HepG2 (cell line): ENCODE measurements at regions not wholly inside any gene's neighbourhood (a gene's known extent, or its start where the extent isn't known, plus 50 kb on each side); places are given as distances from the start of the nearest gene placed in this dataset.

Experiments used
- ATAC-seq: fragments of 200-7000 bp; cut with Tn5 transposase; 3 replicates; pipeline ENCODE4 v1.9.1; 2020; ENCODE audit warnings: mild to moderate bottlenecking, moderate library complexity
- BruUV-seq: library from RNA; stranded (reverse); fragments of 400-500 nt; replicated peaks from 2 replicates; lab custom pipeline; 2021; lab: Mats Ljungman, UMichigan
- CTCF ChIA-PET: fragments of 300-600 bp; formaldehyde crosslinking; extraction: SDS; loops from one replicate; lab custom pipeline; 2021; ENCODE audit warnings: low total read pairs, inconsistent platforms, low intra/inter-chr PET ratio; lab: Yijun Ruan, JAX
- POLR2A ChIA-PET: fragments of 350-600 bp; sonication (Branson Sonifier 250); formaldehyde crosslinking; loops from one replicate; lab custom pipeline; 2020; ENCODE audit warnings: antibody characterized with exemption, inconsistent platforms; lab: Yijun Ruan, JAX
- DNase-seq: peaks from one replicate; pipeline ENCODE4 v3.0.0-alpha.2; 2015; ENCODE audit warnings: low spot score
- FAIRE-seq: peaks from 3 replicates; lab custom pipeline; 2011; peaks lifted over from hg19 to GRCh38; lab: Jason Lieb, UNC
- H2AFZ ChIP-seq: one replicate; pipeline ENCODE4 v1.6.1; 2011; ENCODE audit warnings: low read length, inconsistent platforms
- H3K27ac ChIP-seq: fragments of 300-600 bp; 3 replicates; pipeline ENCODE4 v1.8.0; 2011; ENCODE audit warnings: mixed run types, mild to moderate bottlenecking, mixed read lengths, low read length, inconsistent platforms; ENCODE audit not compliant: insufficient read depth; ENCODE audit errors: extremely low read length
- H3K27me3 ChIP-seq, 2 experiments: fragments of 200-600 bp in 1 of 2; 2 replicates in 1 of 2; 3 replicates in 1 of 2; pipeline versions ENCODE4 v1.6.0 to v1.8.0; 2011; ENCODE audit warnings: low read length in 2 of 2, mild to moderate bottlenecking in 2 of 2, moderate library complexity in 2 of 2, inconsistent platforms in 1 of 2; ENCODE audit not compliant: insufficient read depth in 2 of 2, control insufficient read depth in 1 of 2
- H3K36me3 ChIP-seq, 2 experiments: fragments of 200-600 bp in 1 of 2; replicated peaks in 1 of 2; 2 replicates in 1 of 2; 3 replicates in 1 of 2; pipeline versions ENCODE4 v1.5.1 to v1.8.0; 2011; ENCODE audit warnings: low read length in 2 of 2, inconsistent platforms in 1 of 2; ENCODE audit not compliant: insufficient read depth in 2 of 2, control insufficient read depth in 1 of 2
- H3K4me1 ChIP-seq: 2 replicates; pipeline ENCODE4 v1.5.1; 2012; ENCODE audit warnings: low read length, inconsistent platforms; ENCODE audit not compliant: insufficient read depth
- H3K4me2 ChIP-seq: 2 replicates; pipeline ENCODE4 v1.6.0; 2011; ENCODE audit warnings: low read depth, low read length, inconsistent platforms
- H3K4me3 ChIP-seq, 3 experiments: fragments of 200-600 bp in 1 of 3; sonication (generic), shearing (Covaris generic) in 1 of 3; replicated peaks in 1 of 3; 2 replicates each; pipeline ENCODE4 v1.5.1; 2011 to 2016; ENCODE audit warnings: low read length in 3 of 3, inconsistent platforms in 2 of 3, low read depth in 2 of 3, mild to moderate bottlenecking in 2 of 3, control low read depth in 1 of 3, mixed read lengths in 1 of 3; ENCODE audit not compliant: insufficient read depth in 1 of 3
- H3K79me2 ChIP-seq: one replicate; pipeline ENCODE4 v1.6.1; 2011; ENCODE audit warnings: low read length, inconsistent platforms; ENCODE audit not compliant: insufficient read depth
- H3K9ac ChIP-seq: 2 replicates; pipeline ENCODE4 v1.6.0; 2011; ENCODE audit warnings: mild to moderate bottlenecking, low read depth, low read length, inconsistent platforms; ENCODE audit not compliant: insufficient read depth
- H3K9me3 ChIP-seq: 2 replicates; pipeline ENCODE4 v1.5.1; 2012; ENCODE audit warnings: mild to moderate bottlenecking, low read length
- H4K20me1 ChIP-seq: 2 replicates; pipeline ENCODE4 v1.6.0; 2011; ENCODE audit warnings: inconsistent platforms, mild to moderate bottlenecking, low read length, moderate library complexity; ENCODE audit not compliant: insufficient read depth
- DR1 ChIP-seq: sonication (generic); formaldehyde crosslinking; IDR thresholded peaks from 2 replicates; pipeline ENCODE4 v1.8.0; 2021; ENCODE audit warnings: mild to moderate bottlenecking, missing genetic modification reagents, inconsistent platforms
- E2F1 ChIP-seq: sonication (generic); formaldehyde crosslinking; IDR thresholded peaks from 2 replicates; pipeline ENCODE4 v1.5.0; 2020; ENCODE audit warnings: missing genetic modification reagents
- ETV5 ChIP-seq: IDR thresholded peaks from 2 replicates; pipeline ENCODE4 v1.6.1; 2018; ENCODE audit warnings: missing biosample characterization, missing genetic modification reagents, inconsistent platforms, borderline replicate concordance
- GABPB1 ChIP-seq: IDR thresholded peaks from 2 replicates; pipeline ENCODE4 v1.6.1; 2016; ENCODE audit warnings: mild to moderate bottlenecking, missing genetic modification reagents, moderate library complexity, missing compliant biosample characterization
- GTF2F1 ChIP-seq: fragments of 150-350 bp; IDR thresholded peaks from 2 replicates; pipeline ENCODE4 v1.6.1; 2014; ENCODE audit warnings: low read length
- JUN ChIP-seq: sonication (generic); formaldehyde crosslinking; IDR thresholded peaks from 2 replicates; pipeline ENCODE4 v1.4.0; 2020; ENCODE audit warnings: mild to moderate bottlenecking, missing genetic modification reagents
- KDM5B ChIP-seq: sonication (generic); formaldehyde crosslinking; IDR thresholded peaks from 2 replicates; pipeline ENCODE4 v1.4.0; 2020; ENCODE audit warnings: missing genetic modification reagents, mild to moderate bottlenecking, borderline replicate concordance
- MXD3 ChIP-seq: IDR thresholded peaks from 2 replicates; pipeline ENCODE4 v1.6.1; 2016; ENCODE audit warnings: mild to moderate bottlenecking, missing biosample characterization, missing genetic modification reagents
- REPIN1 ChIP-seq: sonication (generic); formaldehyde crosslinking; IDR thresholded peaks from 2 replicates; pipeline ENCODE4 v1.8.0; 2022; ENCODE audit warnings: missing genetic modification reagents, low read depth, mild to moderate bottlenecking, borderline replicate concordance
- TGIF2 ChIP-seq: IDR thresholded peaks from 2 replicates; pipeline ENCODE4 v1.6.1; 2016; ENCODE audit warnings: control low read depth, missing compliant biosample characterization
- ZNF446 ChIP-seq: sonication (generic); formaldehyde crosslinking; IDR thresholded peaks from 2 replicates; pipeline ENCODE4 v1.5.0; 2020; ENCODE audit warnings: mild to moderate bottlenecking, missing genetic modification reagents
- WGBS: methylation state at CpG from one replicate; pipeline ENCODE4 v1.1.6; 2017; ENCODE audit warnings: low lambda C conversion rate; 5-methylcytosine and 5-hydroxymethylcytosine counted together
- in situ Hi-C: cut with HindIII; loops from 2 replicates; pipeline ENCODE4 v1.10.0; 2017; ENCODE audit warnings: low pct_unique_long_range_greater_than_20kb; ENCODE audit not compliant: extremely low pct_ligation_motif_present
- intact Hi-C: fragments of 100-400 bp; cut with micrococcal nuclease; formaldehyde crosslinking; loops from one replicate; pipeline ENCODE4 v1.10.0; 2022; ENCODE audit not compliant: unreplicated experiment

GRCh38 chr13:39971526-39971925, 316.1 kb downstream of the COG6 start:
- ChIA-PET POLR2A (no interaction called here), CTCF (no interaction called here)
- Histone ChIP-seq H3K9me3 (no peaks in the 10 kb centered on the region), H3K27me3 (no peaks in the 10 kb centered on the region; a peak in 1 of 5 replicates), H3K36me3 (no peaks in the 10 kb centered on the region), H2AFZ (no peak overlapping the region), H4K20me1 (no peaks in the 10 kb centered on the region), H3K4me2 (no peak overlapping the region), H3K4me1 (no peaks in the 10 kb centered on the region), H3K4me3 (no peak overlapping the region), H3K27ac (no peak overlapping the region), H3K79me2 (no peaks in the 10 kb centered on the region), H3K9ac (no peak overlapping the region)
- WGBS: 35% methylated on average over 3 of the region's 3 CpGs
- no peak for ATAC-seq
- BruUV-seq: no TSS peak
- intact Hi-C loops (no loop called here), in situ Hi-C loops (no loop called here)
- FAIRE-seq: no peak
- no peak for DNase-seq
- TF ChIP-seq E2F1 (CRISPR knock-in tag) (no peak), ETV5 (CRISPR knock-in tag) (no peak), GABPB1 (CRISPR knock-in tag) (no peak), ZNF446 (CRISPR knock-in tag) (no peak), GTF2F1 (no peak), DR1 (no peak), TGIF2 (CRISPR knock-in tag) (no peak), REPIN1 (no peak), KDM5B (CRISPR knock-in tag) (no peak), MXD3 (CRISPR knock-in tag) (no peak), JUN (no peak)
